ENCODE measurements at regions not wholly inside any gene's neighbourhood (a gene's known extent, or its start where the extent isn't known, plus 50 kb on each side); places are given as distances from the start of the nearest gene placed in this dataset.

DNA sequence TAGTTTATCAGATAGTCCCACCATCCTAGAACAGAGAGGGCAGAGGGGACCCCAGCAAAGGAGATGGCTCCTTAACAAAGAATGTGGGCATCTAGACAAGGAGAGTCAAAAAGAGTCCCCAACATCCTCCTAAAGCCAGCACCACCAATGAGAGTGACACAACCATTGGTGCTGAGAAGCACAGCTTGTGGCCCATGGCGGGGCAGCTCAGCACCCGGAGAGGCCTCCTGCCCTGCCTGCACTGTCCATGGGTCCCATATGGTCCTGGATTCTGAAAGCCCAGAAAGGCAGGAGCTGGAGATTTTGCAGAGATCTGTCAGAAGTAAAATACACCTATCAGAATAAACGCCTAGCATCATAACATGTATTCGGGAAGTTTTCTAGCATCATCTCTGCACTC is 311.8 kb upstream of the ZNF32 start:
- TF ChIP-seq NRF1 (IDR thresholded peaks at IDR 0.05; ENCODE audit: low read depth, low read length) (no peak), FOXJ3 (CRISPR knock-in tag; IDR thresholded peaks at IDR 0.05) (no peak), SMC3 (IDR thresholded peaks at IDR 0.05; ENCODE audit: low read depth, low read length) (no peak), IRF3 (IDR thresholded peaks at IDR 0.05; ENCODE audit: low read depth, low read length) (no peak), SIN3A (IDR thresholded peaks at IDR 0.05; ENCODE audit: borderline replicate concordance, low read depth, low read length) (no peak), EP300 (IDR thresholded peaks at IDR 0.05; ENCODE audit: borderline replicate concordance in 1 of 2, low read depth in 1 of 2, low read length in 1 of 2) (no peak), FOXM1 (IDR thresholded peaks at IDR 0.05; ENCODE audit: low read depth) (no peak), YY1 (IDR thresholded peaks at IDR 0.05; ENCODE audit: low read depth) (no peak), TAF1 (IDR thresholded peaks at IDR 0.05; ENCODE audit: borderline replicate concordance, low read depth, low read length) (no peak), RAD21 (IDR thresholded peaks at IDR 0.05; ENCODE audit: low read length) (no peak)
- TF ChIP-seq, protein P1, sequence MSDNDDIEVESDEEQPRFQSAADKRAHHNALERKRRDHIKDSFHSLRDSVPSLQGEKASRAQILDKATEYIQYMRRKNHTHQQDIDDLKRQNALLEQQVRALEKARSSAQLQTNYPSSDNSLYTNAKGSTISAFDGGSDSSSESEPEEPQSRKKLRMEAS (IDR thresholded peaks at IDR 0.05; ENCODE audit: low read depth), result no peak
- TF ChIP-seq, protein P2, sequence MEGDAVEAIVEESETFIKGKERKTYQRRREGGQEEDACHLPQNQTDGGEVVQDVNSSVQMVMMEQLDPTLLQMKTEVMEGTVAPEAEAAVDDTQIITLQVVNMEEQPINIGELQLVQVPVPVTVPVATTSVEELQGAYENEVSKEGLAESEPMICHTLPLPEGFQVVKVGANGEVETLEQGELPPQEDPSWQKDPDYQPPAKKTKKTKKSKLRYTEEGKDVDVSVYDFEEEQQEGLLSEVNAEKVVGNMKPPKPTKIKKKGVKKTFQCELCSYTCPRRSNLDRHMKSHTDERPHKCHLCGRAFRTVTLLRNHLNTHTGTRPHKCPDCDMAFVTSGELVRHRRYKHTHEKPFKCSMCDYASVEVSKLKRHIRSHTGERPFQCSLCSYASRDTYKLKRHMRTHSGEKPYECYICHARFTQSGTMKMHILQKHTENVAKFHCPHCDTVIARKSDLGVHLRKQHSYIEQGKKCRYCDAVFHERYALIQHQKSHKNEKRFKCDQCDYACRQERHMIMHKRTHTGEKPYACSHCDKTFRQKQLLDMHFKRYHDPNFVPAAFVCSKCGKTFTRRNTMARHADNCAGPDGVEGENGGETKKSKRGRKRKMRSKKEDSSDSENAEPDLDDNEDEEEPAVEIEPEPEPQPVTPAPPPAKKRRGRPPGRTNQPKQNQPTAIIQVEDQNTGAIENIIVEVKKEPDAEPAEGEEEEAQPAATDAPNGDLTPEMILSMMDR (IDR thresholded peaks at IDR 0.05), result no peak
- TF ChIP-seq, protein P3, sequence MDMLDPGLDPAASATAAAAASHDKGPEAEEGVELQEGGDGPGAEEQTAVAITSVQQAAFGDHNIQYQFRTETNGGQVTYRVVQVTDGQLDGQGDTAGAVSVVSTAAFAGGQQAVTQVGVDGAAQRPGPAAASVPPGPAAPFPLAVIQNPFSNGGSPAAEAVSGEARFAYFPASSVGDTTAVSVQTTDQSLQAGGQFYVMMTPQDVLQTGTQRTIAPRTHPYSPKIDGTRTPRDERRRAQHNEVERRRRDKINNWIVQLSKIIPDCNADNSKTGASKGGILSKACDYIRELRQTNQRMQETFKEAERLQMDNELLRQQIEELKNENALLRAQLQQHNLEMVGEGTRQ (IDR thresholded peaks at IDR 0.05; ENCODE audit: borderline replicate concordance, low read depth, low read length), result no peak
